Skeletal muscle tissue (tissue), 3 donors: ENCODE measurements at regions not wholly inside any gene's neighbourhood (a gene's known extent, or its start where the extent isn't known, plus 50 kb on each side); places are given as distances from the start of the nearest gene placed in this dataset.
"Not testable (repeated sequence)": the region's sequence is repeated elsewhere in the genome, so short reads cannot be mapped to it uniquely, and the experiment has no call there.

ENCODE experiments used
- H3K27ac ChIP-seq: one replicate; pipeline ENCODE4 v1.7.0; 2013; ENCODE audit warnings: mild to moderate bottlenecking, low read depth, low read length, inconsistent platforms
- H3K27me3 ChIP-seq, 3 donors: one replicate each; pipeline ENCODE4 v1.7.0; 2013; ENCODE audit warnings: low read length in 3 of 3; ENCODE audit not compliant: control insufficient read depth in 3 of 3, insufficient read depth in 3 of 3
- H3K36me3 ChIP-seq, 3 donors: one replicate each; pipeline ENCODE4 v1.7.0; 2013; ENCODE audit warnings: low read length in 3 of 3; ENCODE audit not compliant: control insufficient read depth in 3 of 3, insufficient read depth in 3 of 3
- H3K4me1 ChIP-seq, 3 donors: one replicate each; pipeline ENCODE4 v1.7.0; 2013; ENCODE audit warnings: low read length in 3 of 3, mild to moderate bottlenecking in 3 of 3; ENCODE audit not compliant: control insufficient read depth in 3 of 3, insufficient read depth in 3 of 3
- H3K4me3 ChIP-seq, 3 donors: one replicate each; pipeline ENCODE4 v1.7.0; 2013; ENCODE audit warnings: low read length in 3 of 3
- H3K9ac ChIP-seq, 3 donors: one replicate each; pipeline ENCODE4 v1.7.0; 2013; ENCODE audit warnings: low read length in 3 of 3, mild to moderate bottlenecking in 3 of 3, moderate library complexity in 2 of 3, low read depth in 1 of 3
- H3K9me3 ChIP-seq, 3 donors: one replicate each; pipeline ENCODE4 v1.7.0; 2013; ENCODE audit warnings: low read length in 3 of 3; ENCODE audit not compliant: control insufficient read depth in 3 of 3
- donor health status: Osteomylitis.

- not testable (repeated sequence) for H3K27ac ChIP-seq, H3K9me3 ChIP-seq, H3K36me3 ChIP-seq, H3K9ac ChIP-seq, H3K4me1 ChIP-seq, H3K4me3 ChIP-seq, H3K27me3 ChIP-seq
These were observed 387.2 kb upstream of the FAR2 start for GRCh38 chr12:28761897-28762296.

- Histone ChIP-seq H3K9me3 (no peaks in the 10 kb centered on the region), H3K27me3 (no peaks in the 10 kb centered on the region), H3K4me1 (no peaks in the 10 kb centered on the region), H3K9ac (no peak overlapping the region), H3K27ac (no peak overlapping the region), H3K36me3 (no peaks in the 10 kb centered on the region), H3K4me3 (no peak overlapping the region)
These were observed 382.7 kb upstream of the FAR2 start for GRCh38 chr12:28766398-28766797.

- Histone ChIP-seq H3K9me3 (no peaks in the 10 kb centered on the region), H3K27me3 (no peaks in the 10 kb centered on the region), H3K27ac (no peak overlapping the region), H3K9ac (no peak overlapping the region), H3K36me3 (no peaks in the 10 kb centered on the region), H3K4me3 (no peak overlapping the region), H3K4me1 (no peaks in the 10 kb centered on the region)
These were observed 381.2 kb upstream of the FAR2 start for GRCh38 chr12:28767836-28768348.

- H3K4me3 ChIP-seq = no peak overlapping the region
- H3K4me1 ChIP-seq = no peaks in the 10 kb centered on the region
- no peaks in the 10 kb centered on the region for H3K27me3 ChIP-seq
- H3K9me3 ChIP-seq = peaks cover 0 to under 1% (median 0%) of the 10 kb centered on the region in 3 donors
- no peak overlapping the region for H3K27ac ChIP-seq
- no peaks in the 10 kb centered on the region for H3K36me3 ChIP-seq
- H3K9ac ChIP-seq = no peak overlapping the region
These were observed 378.8 kb upstream of the FAR2 start for GRCh38 chr12:28770322-28770721.

- H3K36me3 ChIP-seq = no peaks in the 10 kb centered on the region
- no peak overlapping the region for H3K9ac ChIP-seq
- H3K4me3 ChIP-seq = no peak overlapping the region
- no peaks in the 10 kb centered on the region for H3K27me3 ChIP-seq
- no peak overlapping the region for H3K27ac ChIP-seq
- H3K9me3 ChIP-seq = peaks cover 0 to 3% (median 0%) of the 10 kb centered on the region in 3 donors
- no peaks in the 10 kb centered on the region for H3K4me1 ChIP-seq
These were observed 377.1 kb upstream of the FAR2 start for GRCh38 chr12:28771968-28772367.

- Histone ChIP-seq H3K9me3 (peaks cover 0 to 3% (median 0%) of the 10 kb centered on the region in 3 donors), H3K27me3 (no peaks in the 10 kb centered on the region), H3K27ac (no peak overlapping the region), H3K4me1 (no peaks in the 10 kb centered on the region), H3K9ac (no peak overlapping the region), H3K36me3 (no peaks in the 10 kb centered on the region), H3K4me3 (no peak overlapping the region)
These were observed 373.5 kb upstream of the FAR2 start for GRCh38 chr12:28775556-28775955.

DNA sequence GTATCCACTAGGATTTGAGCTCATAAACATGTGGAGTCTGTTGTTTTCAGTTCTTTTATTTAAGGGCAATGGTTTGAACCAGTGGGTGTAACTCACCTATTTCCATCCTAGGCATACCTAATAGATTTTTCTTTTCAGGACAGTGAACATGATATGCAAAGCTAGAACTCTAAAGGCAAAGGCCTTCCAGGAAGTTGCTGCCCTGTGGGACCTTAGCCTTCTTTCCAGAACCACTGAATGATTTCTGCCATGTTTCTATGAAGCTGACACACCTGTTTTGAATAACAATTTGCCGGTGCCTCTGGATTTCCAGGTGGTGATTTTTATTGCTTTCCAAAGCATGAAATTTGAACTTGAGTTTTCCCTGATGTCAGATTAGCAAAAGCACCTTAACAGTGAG, 372.9 kb upstream of the FAR2 start:
- H3K4me3 ChIP-seq = no peak overlapping the region
- no peak overlapping the region for H3K27ac ChIP-seq
- no peaks in the 10 kb centered on the region for H3K27me3 ChIP-seq
- no peaks in the 10 kb centered on the region for H3K4me1 ChIP-seq
- H3K9me3 ChIP-seq = peaks cover 0 to 3% (median 0%) of the 10 kb centered on the region in 3 donors
- no peak overlapping the region for H3K9ac ChIP-seq
- no peaks in the 10 kb centered on the region for H3K36me3 ChIP-seq

GRCh38 chr12:28776913-28777422, 372.1 kb upstream of the FAR2 start:
- H3K27ac ChIP-seq = no peak overlapping the region
- H3K9ac ChIP-seq = no peak overlapping the region
- H3K36me3 ChIP-seq = no peaks in the 10 kb centered on the region
- H3K4me1 ChIP-seq = no peaks in the 10 kb centered on the region
- peaks cover 0 to 3% (median 0%) of the 10 kb centered on the region in 3 donors for H3K9me3 ChIP-seq
- H3K27me3 ChIP-seq = no peaks in the 10 kb centered on the region
- H3K4me3 ChIP-seq = no peak overlapping the region

DNA sequence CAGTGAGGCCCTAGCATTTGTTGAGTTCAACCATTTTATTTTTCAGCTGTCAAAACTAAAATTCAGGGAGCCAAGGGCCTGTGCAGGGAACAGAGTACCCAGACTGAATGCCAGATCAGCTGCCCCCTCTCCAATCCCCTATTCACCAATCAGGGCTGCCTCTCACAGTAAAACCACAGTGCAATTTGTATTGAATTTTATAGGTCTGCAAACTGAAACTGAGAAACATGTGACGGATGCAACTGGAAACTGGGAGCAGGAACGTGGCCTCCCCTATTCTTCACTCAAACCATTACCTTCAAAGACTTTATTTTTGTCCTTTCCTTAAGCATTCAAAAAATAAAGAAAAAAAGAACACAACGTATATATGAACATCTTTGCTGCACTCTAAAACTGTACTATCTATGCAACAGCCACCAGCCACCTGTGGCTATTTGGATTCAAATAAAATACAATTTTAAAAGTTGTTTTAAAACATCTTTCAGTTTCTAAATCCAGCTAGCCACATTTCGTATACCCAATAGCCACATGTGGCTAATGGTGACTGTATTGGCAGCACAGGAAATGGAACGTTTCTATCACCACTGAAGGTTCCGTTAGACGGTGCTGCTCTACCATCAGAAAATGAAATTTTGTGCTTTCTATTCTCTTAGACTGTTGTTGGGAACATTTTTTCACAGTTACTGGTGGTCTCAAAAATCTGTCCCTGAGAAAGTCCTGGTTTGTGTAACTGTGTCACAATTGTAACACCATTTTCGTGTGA, 371.3 kb upstream of the FAR2 start:
- Histone ChIP-seq H3K27me3 (no peaks in the 10 kb centered on the region), H3K4me1 (no peaks in the 10 kb centered on the region), H3K9ac (no peak overlapping the region), H3K4me3 (no peak overlapping the region), H3K36me3 (no peaks in the 10 kb centered on the region), H3K9me3 (peaks cover 0 to 3% (median 0%) of the 10 kb centered on the region in 3 donors), H3K27ac (no peak overlapping the region)

DNA sequence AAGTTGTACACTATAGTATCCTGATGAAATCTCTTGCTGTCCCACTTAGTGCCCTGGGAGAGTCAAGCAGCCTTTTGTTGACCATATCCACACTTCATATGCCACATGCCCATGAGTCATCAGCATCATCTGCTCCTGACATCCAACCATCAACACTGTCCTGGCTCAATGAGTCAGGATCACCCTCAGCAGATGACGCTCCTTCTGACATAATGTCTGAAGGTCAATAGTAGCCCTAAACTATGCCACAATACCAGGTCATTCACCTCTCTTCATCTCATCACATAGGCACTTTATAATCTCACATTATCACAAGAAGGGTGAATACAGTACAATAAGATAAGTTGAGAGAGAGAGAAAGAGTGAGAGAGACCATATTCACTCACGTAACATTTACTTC, 369.0 kb upstream of the FAR2 start:
- H3K9me3 ChIP-seq = peaks cover 0 to 3% (median 0%) of the 10 kb centered on the region in 3 donors
- H3K4me1 ChIP-seq = no peaks in the 10 kb centered on the region
- H3K36me3 ChIP-seq = no peaks in the 10 kb centered on the region
- no peak overlapping the region for H3K9ac ChIP-seq
- H3K27ac ChIP-seq = no peak overlapping the region
- no peak overlapping the region for H3K4me3 ChIP-seq
- H3K27me3 ChIP-seq = no peaks in the 10 kb centered on the region
